Neural progenitor cell (in vitro differentiated cells): ENCODE measurements at regions not wholly inside any gene's neighbourhood (a gene's known extent, or its start where the extent isn't known, plus 50 kb on each side); places are given as distances from the start of the nearest gene placed in this dataset.

Experiments
- DNase-seq: peaks from one replicate; pipeline ENCODE4 v3.0.0-alpha.2; 2016; ENCODE audit warnings: low spot score
- H2AFZ ChIP-seq: fragments of 200-600 bp; sonication (generic); replicated peaks from 2 replicates; pipeline ENCODE4 v1.6.1; 2016; ENCODE audit warnings: antibody characterized with exemption
- H3F3A ChIP-seq: fragments of 200-600 bp; sonication (generic); 2 replicates; pipeline ENCODE4 v1.6.1; 2016; ENCODE audit warnings: antibody characterized with exemption, low read depth
- H3K27ac ChIP-seq: fragments of 200-600 bp; sonication (generic); 2 replicates; pipeline ENCODE4 v1.5.1; 2016; ENCODE audit warnings: mild to moderate bottlenecking
- H3K27me3 ChIP-seq: fragments of 200-600 bp; sonication (generic); 2 replicates; pipeline ENCODE4 v1.6.1; 2016; ENCODE audit warnings: mild to moderate bottlenecking, moderate library complexity
- H3K36me3 ChIP-seq: fragments of 200-600 bp; sonication (generic); 2 replicates; pipeline ENCODE4 v1.5.1; 2016
- H3K4me1 ChIP-seq: fragments of 200-600 bp; sonication (generic); 2 replicates; pipeline ENCODE4 v1.6.1; 2016; ENCODE audit warnings: mixed run types
- H3K4me2 ChIP-seq: fragments of 200-600 bp; sonication (generic); 2 replicates; pipeline ENCODE4 v1.6.1; 2016
- H3K4me3 ChIP-seq: fragments of 200-600 bp; sonication (generic); 2 replicates; pipeline ENCODE4 v1.5.1; 2016
- H3K79me2 ChIP-seq: fragments of 200-600 bp; sonication (generic); 2 replicates; pipeline ENCODE4 v1.6.1; 2016; ENCODE audit warnings: low read depth
- H3K9ac ChIP-seq: fragments of 200-600 bp; sonication (generic); 2 replicates; pipeline ENCODE4 v1.6.1; 2016
- H3K9me3 ChIP-seq: fragments of 200-600 bp; sonication (generic); 2 replicates; pipeline ENCODE4 v1.5.1; 2016; ENCODE audit warnings: low read depth
- H4K20me1 ChIP-seq: fragments of 200-600 bp; sonication (generic); 2 replicates; pipeline ENCODE4 v1.6.1; 2016; ENCODE audit warnings: low read depth
- H3K27ac Mint-ChIP-seq: 3 replicates; pipeline ENCODE4 v1.8.0; 2021; ENCODE audit warnings: mixed read lengths
- H3K27me3 Mint-ChIP-seq: 2 replicates; pipeline ENCODE4 v1.8.0; 2022; ENCODE audit warnings: low read depth, mild to moderate bottlenecking, inconsistent platforms, moderate library complexity, mixed read lengths; ENCODE audit not compliant: insufficient read depth
- H3K36me3 Mint-ChIP-seq: 3 replicates; pipeline ENCODE4 v1.8.0; 2021; ENCODE audit warnings: mixed read lengths
- H3K4me1 Mint-ChIP-seq: 3 replicates; pipeline ENCODE4 v1.8.0; 2021; ENCODE audit warnings: mixed read lengths
- H3K4me3 Mint-ChIP-seq: 3 replicates; pipeline ENCODE4 v1.8.0; 2021; ENCODE audit warnings: mild to moderate bottlenecking, moderate library complexity, mixed read lengths
- H3K9me3 Mint-ChIP-seq: 3 replicates; pipeline ENCODE4 v1.8.0; 2020; ENCODE audit warnings: mixed read lengths
- EZH2 ChIP-seq: fragments of 200-600 bp; sonication (generic); IDR thresholded peaks from 2 replicates; pipeline ENCODE4 v1.6.1; 2017; ENCODE audit warnings: antibody characterized with exemption, mild to moderate bottlenecking, moderate library complexity
- EZH2phosphoT487 ChIP-seq: fragments of 200-600 bp; sonication (generic); IDR thresholded peaks from 2 replicates; pipeline ENCODE4 v1.6.1; 2017; ENCODE audit warnings: antibody characterized with exemption
- TF ChIP-seq, protein P1 (sequence below): fragments of 200-600 bp; sonication (generic); IDR thresholded peaks from 2 replicates; pipeline ENCODE4 v1.5.1; 2017; ENCODE audit warnings: antibody characterized with exemption, mild to moderate bottlenecking

DNA sequence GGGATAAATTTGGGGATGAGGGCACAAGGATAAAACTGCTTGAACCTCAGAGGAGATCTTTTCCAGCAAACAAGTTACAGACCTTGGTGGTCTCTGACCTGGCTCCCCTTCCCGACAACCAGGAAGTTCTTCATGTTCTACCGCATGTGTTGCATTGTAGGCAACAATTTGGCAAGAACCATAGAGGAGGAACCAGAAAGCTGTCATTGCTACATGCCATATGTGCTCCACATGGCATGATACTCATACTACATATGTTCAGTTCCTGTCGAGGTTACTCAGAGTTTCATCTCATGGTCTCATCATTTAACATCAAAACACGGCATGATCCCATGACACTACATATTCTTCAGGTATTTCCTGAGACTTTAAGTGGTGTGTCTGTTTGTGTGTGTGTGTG lies 235.9 kb downstream of the OR13H1 start:
- Histone ChIP-seq H3F3A (no peaks in the 10 kb centered on the region), H3K4me1 (no peaks in the 10 kb centered on the region), H3K27me3 (no peaks in the 10 kb centered on the region), H3K36me3 (peaks cover 3% of the 10 kb centered on the region), H3K4me3 (no peak overlapping the region), H3K9me3 (peaks cover 1% of the 10 kb centered on the region), H3K27ac (no peak overlapping the region), H2AFZ (no peak overlapping the region), H3K79me2 (no peaks in the 10 kb centered on the region), H4K20me1 (no peaks in the 10 kb centered on the region), H3K9ac (no peak overlapping the region), H3K4me2 (no peak overlapping the region)
- Mint-ChIP-seq H3K36me3 (peaks cover 53% of the 10 kb centered on the region), H3K27ac (no peak overlapping the region), H3K4me1 (no peaks in the 10 kb centered on the region), H3K4me3 (no peak overlapping the region), H3K9me3 (no peaks in the 10 kb centered on the region), H3K27me3 (no peaks in the 10 kb centered on the region)
- TF ChIP-seq EZH2 (no peak), EZH2phosphoT487 (no peak)
- TF ChIP-seq, protein P1, sequence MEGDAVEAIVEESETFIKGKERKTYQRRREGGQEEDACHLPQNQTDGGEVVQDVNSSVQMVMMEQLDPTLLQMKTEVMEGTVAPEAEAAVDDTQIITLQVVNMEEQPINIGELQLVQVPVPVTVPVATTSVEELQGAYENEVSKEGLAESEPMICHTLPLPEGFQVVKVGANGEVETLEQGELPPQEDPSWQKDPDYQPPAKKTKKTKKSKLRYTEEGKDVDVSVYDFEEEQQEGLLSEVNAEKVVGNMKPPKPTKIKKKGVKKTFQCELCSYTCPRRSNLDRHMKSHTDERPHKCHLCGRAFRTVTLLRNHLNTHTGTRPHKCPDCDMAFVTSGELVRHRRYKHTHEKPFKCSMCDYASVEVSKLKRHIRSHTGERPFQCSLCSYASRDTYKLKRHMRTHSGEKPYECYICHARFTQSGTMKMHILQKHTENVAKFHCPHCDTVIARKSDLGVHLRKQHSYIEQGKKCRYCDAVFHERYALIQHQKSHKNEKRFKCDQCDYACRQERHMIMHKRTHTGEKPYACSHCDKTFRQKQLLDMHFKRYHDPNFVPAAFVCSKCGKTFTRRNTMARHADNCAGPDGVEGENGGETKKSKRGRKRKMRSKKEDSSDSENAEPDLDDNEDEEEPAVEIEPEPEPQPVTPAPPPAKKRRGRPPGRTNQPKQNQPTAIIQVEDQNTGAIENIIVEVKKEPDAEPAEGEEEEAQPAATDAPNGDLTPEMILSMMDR: no peak
- DNase-seq: no peak

DNA sequence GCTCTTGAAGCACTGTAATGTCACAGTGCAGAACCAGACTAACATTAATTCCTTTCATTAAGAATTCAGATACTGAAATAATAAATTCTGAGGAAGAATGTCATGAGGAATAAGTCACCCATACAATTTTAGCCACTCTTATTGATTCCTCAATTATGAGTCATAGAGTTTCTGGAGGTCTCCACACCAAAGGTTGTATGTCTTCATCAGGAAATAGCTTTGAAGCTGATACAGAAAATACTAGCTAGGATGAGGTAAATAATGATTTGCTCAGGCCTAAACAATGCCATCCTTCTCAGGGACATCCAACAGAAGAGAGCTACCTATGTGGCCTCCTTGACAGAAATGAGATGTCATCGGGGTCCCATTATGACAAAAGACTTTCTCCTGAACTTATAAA lies 238.8 kb downstream of the OR13H1 start:
- Histone ChIP-seq H4K20me1 (no peaks in the 10 kb centered on the region), H2AFZ (no peak overlapping the region), H3K36me3 (peaks cover 7% of the 10 kb centered on the region), H3K4me2 (no peak overlapping the region), H3K4me1 (no peaks in the 10 kb centered on the region), H3K9ac (no peak overlapping the region), H3K27ac (no peak overlapping the region), H3K4me3 (no peak overlapping the region), H3K27me3 (no peaks in the 10 kb centered on the region), H3K9me3 (no peaks in the 10 kb centered on the region), H3K79me2 (no peaks in the 10 kb centered on the region), H3F3A (no peaks in the 10 kb centered on the region)
- H3K4me3 Mint-ChIP-seq: no peak overlapping the region
- no peaks in the 10 kb centered on the region for H3K4me1 Mint-ChIP-seq
- DNase-seq: no peak
- H3K27me3 Mint-ChIP-seq: no peaks in the 10 kb centered on the region
- no peaks in the 10 kb centered on the region for H3K9me3 Mint-ChIP-seq
- no peak overlapping the region for H3K27ac Mint-ChIP-seq
- TF ChIP-seq, protein P1: no peak
- TF ChIP-seq EZH2phosphoT487: no peak
- TF ChIP-seq EZH2: no peak
- peaks cover 54% of the 10 kb centered on the region for H3K36me3 Mint-ChIP-seq

DNA sequence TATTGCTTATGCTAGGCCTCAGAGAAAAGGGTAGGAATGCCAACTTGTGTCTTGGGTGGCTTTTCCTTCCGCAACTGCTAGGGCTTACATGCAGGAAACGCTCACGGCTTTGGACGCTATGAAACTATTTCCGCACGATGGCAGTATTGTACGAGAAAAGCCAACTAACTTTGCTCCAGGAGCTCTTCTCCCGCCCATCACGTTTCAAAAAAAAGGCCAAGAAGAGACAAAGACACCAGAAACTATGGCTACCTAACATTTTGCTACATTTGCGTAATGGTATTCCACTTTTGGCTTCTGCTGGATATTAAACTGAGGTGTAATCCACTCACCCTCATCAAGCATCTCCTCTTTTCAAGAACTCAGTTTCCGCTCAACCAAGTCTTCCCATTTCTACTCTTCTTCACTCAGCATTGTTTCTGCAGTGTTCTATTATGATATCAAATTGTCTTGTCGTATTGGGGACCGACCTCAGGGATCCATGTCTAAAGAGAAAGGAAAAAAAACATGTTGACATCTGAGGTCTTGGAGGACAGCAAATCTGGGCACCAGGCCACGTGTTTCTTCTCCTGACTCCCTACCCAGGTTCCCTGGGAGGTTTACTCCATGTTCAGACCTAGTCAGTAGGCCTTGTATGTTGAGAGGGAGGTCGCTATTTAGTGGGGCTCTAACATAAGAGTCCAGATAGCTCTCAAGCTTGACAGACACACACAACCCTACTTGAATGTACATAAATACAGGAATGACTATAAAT lies 239.4 kb upstream of the STK26 start:
- no peaks in the 10 kb centered on the region for H4K20me1 ChIP-seq
- H3K27me3 ChIP-seq: no peaks in the 10 kb centered on the region
- Mint-ChIP-seq H3K36me3 (peaks cover 53% of the 10 kb centered on the region), H3K9me3 (no peaks in the 10 kb centered on the region), H3K27ac (no peak overlapping the region), H3K27me3 (no peaks in the 10 kb centered on the region), H3K4me3 (no peak overlapping the region), H3K4me1 (no peaks in the 10 kb centered on the region)
- H3K9ac ChIP-seq: no peak overlapping the region
- H3F3A ChIP-seq: no peaks in the 10 kb centered on the region
- no peaks in the 10 kb centered on the region for H3K9me3 ChIP-seq
- H3K4me2 ChIP-seq: no peak overlapping the region
- no peaks in the 10 kb centered on the region for H3K79me2 ChIP-seq
- TF ChIP-seq EZH2: no peak
- no peak for TF ChIP-seq EZH2phosphoT487
- no peak overlapping the region for H3K27ac ChIP-seq
- H3K36me3 ChIP-seq: peaks cover 7% of the 10 kb centered on the region
- DNase-seq: no peak
- H3K4me1 ChIP-seq: no peaks in the 10 kb centered on the region
- no peak overlapping the region for H3K4me3 ChIP-seq
- no peak overlapping the region for H2AFZ ChIP-seq

DNA sequence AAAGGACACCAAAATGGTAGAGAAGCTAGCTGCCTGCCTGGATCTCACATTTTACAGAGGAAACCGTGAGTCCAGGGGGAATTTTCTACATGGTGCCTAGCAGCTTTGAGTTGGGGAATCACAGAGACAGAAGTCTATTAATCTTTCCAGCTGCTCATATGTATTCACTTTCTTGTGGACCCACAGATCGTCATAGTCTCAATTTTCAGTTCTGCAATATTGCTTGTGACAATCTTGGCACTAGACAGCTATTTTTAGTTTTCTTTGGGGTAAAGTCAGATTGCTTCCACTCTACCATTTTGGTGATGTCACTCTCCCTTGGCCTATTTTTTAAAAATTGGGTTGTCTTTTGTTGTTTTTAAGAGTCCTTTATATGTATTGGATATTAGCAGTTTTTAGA lies 233.4 kb upstream of the STK26 start:
- no peaks in the 10 kb centered on the region for H4K20me1 ChIP-seq
- H3K4me2 ChIP-seq: no peak overlapping the region
- no peak overlapping the region for H3K9ac ChIP-seq
- H3K4me1 ChIP-seq: no peaks in the 10 kb centered on the region
- no peak overlapping the region for H3K27ac ChIP-seq
- Mint-ChIP-seq H3K4me1 (no peaks in the 10 kb centered on the region), H3K4me3 (no peak overlapping the region), H3K9me3 (no peaks in the 10 kb centered on the region), H3K27ac (no peak overlapping the region), H3K36me3 (peaks cover 59% of the 10 kb centered on the region), H3K27me3 (peaks cover 5% of the 10 kb centered on the region)
- H3K79me2 ChIP-seq: no peaks in the 10 kb centered on the region
- H2AFZ ChIP-seq: no peak overlapping the region
- no peaks in the 10 kb centered on the region for H3K9me3 ChIP-seq
- no peaks in the 10 kb centered on the region for H3F3A ChIP-seq
- H3K36me3 ChIP-seq: peaks cover 17% of the 10 kb centered on the region
- no peak for DNase-seq
- H3K27me3 ChIP-seq: no peaks in the 10 kb centered on the region
- H3K4me3 ChIP-seq: no peak overlapping the region
- TF ChIP-seq EZH2 (no peak), EZH2phosphoT487 (no peak)
- TF ChIP-seq, protein P1: no peak
